Prostate gland (tissue), 2 donors: ENCODE measurements at regions not wholly inside any gene's neighbourhood (a gene's known extent, or its start where the extent isn't known, plus 50 kb on each side); places are given as distances from the start of the nearest gene placed in this dataset.

ENCODE experiments used
- POLR2A ChIP-seq: fragments of 450-650 bp; IDR thresholded peaks from one replicate; pipeline ENCODE4 v1.6.1; 2016; ENCODE audit warnings: antibody characterized with exemption, mild to moderate bottlenecking
- POLR2AphosphoS5 ChIP-seq: sonication (generic); formaldehyde crosslinking; IDR thresholded peaks from one replicate; pipeline ENCODE4 v1.6.1; 2017; ENCODE audit warnings: antibody characterized with exemption
- TF ChIP-seq, protein P1 (sequence below), 4 experiments: fragments of 200-600 bp in 2 of 4; fragments of 450-650 bp in 2 of 4; sonication (generic) in 2 of 4; IDR thresholded peaks; 1 replicate in 3 of 4; 2 replicates in 1 of 4; pipeline ENCODE4 v1.5.1; 2016 to 2019; ENCODE audit warnings: antibody characterized with exemption in 4 of 4, mild to moderate bottlenecking in 2 of 4, moderate library complexity in 2 of 4

- TF ChIP-seq, protein P1, sequence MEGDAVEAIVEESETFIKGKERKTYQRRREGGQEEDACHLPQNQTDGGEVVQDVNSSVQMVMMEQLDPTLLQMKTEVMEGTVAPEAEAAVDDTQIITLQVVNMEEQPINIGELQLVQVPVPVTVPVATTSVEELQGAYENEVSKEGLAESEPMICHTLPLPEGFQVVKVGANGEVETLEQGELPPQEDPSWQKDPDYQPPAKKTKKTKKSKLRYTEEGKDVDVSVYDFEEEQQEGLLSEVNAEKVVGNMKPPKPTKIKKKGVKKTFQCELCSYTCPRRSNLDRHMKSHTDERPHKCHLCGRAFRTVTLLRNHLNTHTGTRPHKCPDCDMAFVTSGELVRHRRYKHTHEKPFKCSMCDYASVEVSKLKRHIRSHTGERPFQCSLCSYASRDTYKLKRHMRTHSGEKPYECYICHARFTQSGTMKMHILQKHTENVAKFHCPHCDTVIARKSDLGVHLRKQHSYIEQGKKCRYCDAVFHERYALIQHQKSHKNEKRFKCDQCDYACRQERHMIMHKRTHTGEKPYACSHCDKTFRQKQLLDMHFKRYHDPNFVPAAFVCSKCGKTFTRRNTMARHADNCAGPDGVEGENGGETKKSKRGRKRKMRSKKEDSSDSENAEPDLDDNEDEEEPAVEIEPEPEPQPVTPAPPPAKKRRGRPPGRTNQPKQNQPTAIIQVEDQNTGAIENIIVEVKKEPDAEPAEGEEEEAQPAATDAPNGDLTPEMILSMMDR (IDR thresholded peaks at IDR 0.05): no peak
- no peak for TF ChIP-seq POLR2A
- no peak for TF ChIP-seq POLR2AphosphoS5
Measured at GRCh38 chr17:63338272-63338671, 107.8 kb downstream of the CYB561 start.
